GM18951 (cell line): ENCODE measurements at regions not wholly inside any gene's neighbourhood (a gene's known extent, or its start where the extent isn't known, plus 50 kb on each side); places are given as distances from the start of the nearest gene placed in this dataset.
"Not testable (repeated sequence)": the region's sequence is repeated elsewhere in the genome, so short reads cannot be mapped to it uniquely, and the experiment has no call there.

ENCODE experiments used
- POLR2A ChIP-seq: IDR thresholded peaks from 4 replicates; pipeline ENCODE4 v1.6.1; 2011; ENCODE audit warnings: mild to moderate bottlenecking; ENCODE audit not compliant: insufficient read length, insufficient read depth; ENCODE audit errors: extremely low read depth
- in situ Hi-C: fragments of 300-500 bp; cut with MboI; formaldehyde crosslinking; loops from one replicate; pipeline ENCODE4 v1.12.0; 2022; ENCODE audit warnings: low sequenced_read_pairs, mixed read lengths, inconsistent platforms; ENCODE audit not compliant: unreplicated experiment

GRCh38 chr3:137325934-137326333 lies 368.2 kb downstream of the IL20RB start:
- in situ Hi-C loops, result no loop called here
- no peak for TF ChIP-seq POLR2A

GRCh38 chr3:137329594-137329993 lies 371.8 kb downstream of the IL20RB start:
- in situ Hi-C loops, result no loop called here
- TF ChIP-seq POLR2A, result no peak

GRCh38 chr3:137330246-137330645 lies 372.5 kb downstream of the IL20RB start:
- in situ Hi-C loops, result no loop called here
- TF ChIP-seq POLR2A, result no peak

- TF ChIP-seq POLR2A, result no peak
- in situ Hi-C loops, result no loop called here
Observed at GRCh38 chr3:137332297-137332696, 374.5 kb downstream of the IL20RB start.

GRCh38 chr3:137335478-137335877 lies 377.7 kb downstream of the IL20RB start:
- no peak for TF ChIP-seq POLR2A
- in situ Hi-C loops, result no loop called here

- in situ Hi-C loops, result not testable (repeated sequence)
Observed at GRCh38 chr3:137338400-137338799, 380.6 kb downstream of the IL20RB start.

GRCh38 chr3:137343283-137343682 lies 385.5 kb downstream of the IL20RB start:
- in situ Hi-C loops, result no loop called here
- TF ChIP-seq POLR2A, result no peak

- in situ Hi-C loops, result no loop called here
Observed at GRCh38 chr3:137347132-137347531, 389.3 kb downstream of the IL20RB start.

GRCh38 chr3:137347817-137348368 lies 390.1 kb downstream of the IL20RB start:
- in situ Hi-C loops, result no loop called here
- no peak for TF ChIP-seq POLR2A

More at GRCh38 chr3:137347132-137347531, 389.3 kb downstream of the IL20RB start:
- TF ChIP-seq POLR2A, result no peak

GRCh38 chr3:137348936-137349335 lies 391.2 kb downstream of the IL20RB start:
- in situ Hi-C loops, result no loop called here
- TF ChIP-seq POLR2A, result no peak

- no peak for TF ChIP-seq POLR2A
- in situ Hi-C loops, result no loop called here
Observed at GRCh38 chr3:137349557-137350348, 392.0 kb downstream of the IL20RB start.

- in situ Hi-C loops, result no loop called here
- no peak for TF ChIP-seq POLR2A
Observed at GRCh38 chr3:137360531-137361201, 402.9 kb downstream of the IL20RB start.

GRCh38 chr3:137382005-137382594 lies 382.0 kb upstream of the SOX14 start:
- TF ChIP-seq POLR2A, result no peak
- in situ Hi-C loops, result no loop called here
